Gastroesophageal sphincter (tissue), 3 donors: ENCODE measurements at regions not wholly inside any gene's neighbourhood (a gene's known extent, or its start where the extent isn't known, plus 50 kb on each side); places are given as distances from the start of the nearest gene placed in this dataset.

Experiments
- CTCF ChIP-seq, 4 experiments: fragments of 200-600 bp in 2 of 4; fragments of 450-650 bp in 2 of 4; sonication (generic) in 1 of 4; IDR thresholded peaks; one replicate each; pipeline ENCODE4 v1.5.1; 2017 to 2019; ENCODE audit warnings: antibody characterized with exemption in 4 of 4, mild to moderate bottlenecking in 2 of 4, moderate library complexity in 2 of 4
- EP300 ChIP-seq: sonication (generic); formaldehyde crosslinking; IDR thresholded peaks from one replicate; pipeline ENCODE4 v1.6.1; 2017; ENCODE audit warnings: antibody characterized with exemption, mild to moderate bottlenecking
- POLR2A ChIP-seq, 2 donors: fragments of 450-650 bp; IDR thresholded peaks; one replicate each; pipeline ENCODE4 v1.6.1; 2017; ENCODE audit warnings: antibody characterized with exemption in 2 of 2, mild to moderate bottlenecking in 2 of 2, moderate library complexity in 1 of 2
- POLR2AphosphoS5 ChIP-seq: sonication (generic); formaldehyde crosslinking; IDR thresholded peaks from one replicate; pipeline ENCODE4 v1.6.1; 2017; ENCODE audit warnings: antibody characterized with exemption

- peak; percentile 27 for TF ChIP-seq POLR2AphosphoS5
- TF ChIP-seq CTCF (IDR thresholded peaks at IDR 0.05) = no peak
- no peak for TF ChIP-seq POLR2A (IDR thresholded peaks at IDR 0.05)
- no peak for TF ChIP-seq EP300
Observed at GRCh38 chr2:236662231-236663185, 92.9 kb downstream of the ACKR3 start.
